Upper lobe of left lung (tissue), 4 donors: ENCODE measurements at regions not wholly inside any gene's neighbourhood (a gene's known extent, or its start where the extent isn't known, plus 50 kb on each side); places are given as distances from the start of the nearest gene placed in this dataset.

Experiments used
- POLR2AphosphoS5 ChIP-seq, 2 donors: sonication (generic); formaldehyde crosslinking; IDR thresholded peaks; one replicate each; pipeline ENCODE4 v1.5.1; 2017; ENCODE audit warnings: antibody characterized with exemption in 2 of 2
- TF ChIP-seq, protein P1 (sequence below), 6 experiments: fragments of 450-650 bp in 4 of 6; fragments of 200-600 bp in 2 of 6; sonication (generic) in 2 of 6; IDR thresholded peaks; one replicate each; pipeline ENCODE4 v1.5.1; 2016 to 2019; ENCODE audit warnings: antibody characterized with exemption in 6 of 6

DNA sequence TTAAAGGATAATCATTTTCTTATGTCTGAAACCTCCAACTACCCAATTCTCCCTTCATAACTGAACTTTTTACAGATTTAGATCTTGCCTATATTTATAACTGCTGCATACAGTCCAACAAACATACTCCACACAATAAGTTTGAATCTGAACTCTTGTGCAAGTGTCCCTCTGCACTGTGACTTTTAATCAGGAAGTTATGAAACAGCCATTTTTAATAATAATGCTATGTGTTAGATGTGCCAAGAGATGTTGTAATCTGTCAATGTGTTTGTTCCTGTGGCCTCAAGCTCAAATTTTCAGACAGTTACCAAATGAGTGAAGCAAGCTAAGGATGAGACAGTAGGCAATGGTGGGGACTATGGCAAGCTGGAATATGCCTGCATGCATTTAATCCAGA, 57.6 kb upstream of the MTAP start:
- no peak for TF ChIP-seq POLR2AphosphoS5 (IDR thresholded peaks at IDR 0.05)
- TF ChIP-seq, protein P1, sequence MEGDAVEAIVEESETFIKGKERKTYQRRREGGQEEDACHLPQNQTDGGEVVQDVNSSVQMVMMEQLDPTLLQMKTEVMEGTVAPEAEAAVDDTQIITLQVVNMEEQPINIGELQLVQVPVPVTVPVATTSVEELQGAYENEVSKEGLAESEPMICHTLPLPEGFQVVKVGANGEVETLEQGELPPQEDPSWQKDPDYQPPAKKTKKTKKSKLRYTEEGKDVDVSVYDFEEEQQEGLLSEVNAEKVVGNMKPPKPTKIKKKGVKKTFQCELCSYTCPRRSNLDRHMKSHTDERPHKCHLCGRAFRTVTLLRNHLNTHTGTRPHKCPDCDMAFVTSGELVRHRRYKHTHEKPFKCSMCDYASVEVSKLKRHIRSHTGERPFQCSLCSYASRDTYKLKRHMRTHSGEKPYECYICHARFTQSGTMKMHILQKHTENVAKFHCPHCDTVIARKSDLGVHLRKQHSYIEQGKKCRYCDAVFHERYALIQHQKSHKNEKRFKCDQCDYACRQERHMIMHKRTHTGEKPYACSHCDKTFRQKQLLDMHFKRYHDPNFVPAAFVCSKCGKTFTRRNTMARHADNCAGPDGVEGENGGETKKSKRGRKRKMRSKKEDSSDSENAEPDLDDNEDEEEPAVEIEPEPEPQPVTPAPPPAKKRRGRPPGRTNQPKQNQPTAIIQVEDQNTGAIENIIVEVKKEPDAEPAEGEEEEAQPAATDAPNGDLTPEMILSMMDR (IDR thresholded peaks at IDR 0.05) = no peak
